22Rv1 (cell line): ENCODE measurements at regions not wholly inside any gene's neighbourhood (a gene's known extent, or its start where the extent isn't known, plus 50 kb on each side); places are given as distances from the start of the nearest gene placed in this dataset.

Experiments used
- ZFX ChIP-seq: fragments of 450-650 bp; IDR thresholded peaks from 2 replicates; pipeline ENCODE4 v1.6.1; 2017; ENCODE audit warnings: antibody characterized with exemption, borderline replicate concordance
- TF ChIP-seq, protein P1 (sequence below): fragments of 450-650 bp; IDR thresholded peaks from 2 replicates; pipeline ENCODE4 v1.5.1; 2017; ENCODE audit warnings: mild to moderate bottlenecking

DNA sequence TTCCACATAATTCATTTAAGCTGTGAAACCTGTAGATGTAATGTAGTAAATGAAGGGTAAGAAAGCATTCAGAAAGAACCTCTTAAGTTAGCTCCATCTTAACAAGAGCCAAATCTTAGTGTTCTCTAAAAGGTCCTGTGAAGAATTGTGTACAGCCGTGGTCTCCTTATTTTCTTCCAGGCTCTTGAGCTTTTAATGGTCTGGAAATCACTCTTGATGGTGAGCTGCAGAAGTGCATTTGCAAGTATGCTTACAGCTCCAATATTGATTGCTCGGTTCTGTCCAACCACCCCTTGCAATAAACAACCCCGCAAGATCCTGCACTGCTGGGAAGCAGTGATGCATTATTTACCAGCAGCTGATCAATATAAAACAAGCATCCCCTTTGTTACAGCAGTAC, 690.8 kb upstream of the FZD8 start:
- TF ChIP-seq, protein P1, sequence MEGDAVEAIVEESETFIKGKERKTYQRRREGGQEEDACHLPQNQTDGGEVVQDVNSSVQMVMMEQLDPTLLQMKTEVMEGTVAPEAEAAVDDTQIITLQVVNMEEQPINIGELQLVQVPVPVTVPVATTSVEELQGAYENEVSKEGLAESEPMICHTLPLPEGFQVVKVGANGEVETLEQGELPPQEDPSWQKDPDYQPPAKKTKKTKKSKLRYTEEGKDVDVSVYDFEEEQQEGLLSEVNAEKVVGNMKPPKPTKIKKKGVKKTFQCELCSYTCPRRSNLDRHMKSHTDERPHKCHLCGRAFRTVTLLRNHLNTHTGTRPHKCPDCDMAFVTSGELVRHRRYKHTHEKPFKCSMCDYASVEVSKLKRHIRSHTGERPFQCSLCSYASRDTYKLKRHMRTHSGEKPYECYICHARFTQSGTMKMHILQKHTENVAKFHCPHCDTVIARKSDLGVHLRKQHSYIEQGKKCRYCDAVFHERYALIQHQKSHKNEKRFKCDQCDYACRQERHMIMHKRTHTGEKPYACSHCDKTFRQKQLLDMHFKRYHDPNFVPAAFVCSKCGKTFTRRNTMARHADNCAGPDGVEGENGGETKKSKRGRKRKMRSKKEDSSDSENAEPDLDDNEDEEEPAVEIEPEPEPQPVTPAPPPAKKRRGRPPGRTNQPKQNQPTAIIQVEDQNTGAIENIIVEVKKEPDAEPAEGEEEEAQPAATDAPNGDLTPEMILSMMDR, result no peak
- no peak for TF ChIP-seq ZFX
